ENCODE measurements at regions not wholly inside any gene's neighbourhood (a gene's known extent, or its start where the extent isn't known, plus 50 kb on each side); places are given as distances from the start of the nearest gene placed in this dataset.

DNA sequence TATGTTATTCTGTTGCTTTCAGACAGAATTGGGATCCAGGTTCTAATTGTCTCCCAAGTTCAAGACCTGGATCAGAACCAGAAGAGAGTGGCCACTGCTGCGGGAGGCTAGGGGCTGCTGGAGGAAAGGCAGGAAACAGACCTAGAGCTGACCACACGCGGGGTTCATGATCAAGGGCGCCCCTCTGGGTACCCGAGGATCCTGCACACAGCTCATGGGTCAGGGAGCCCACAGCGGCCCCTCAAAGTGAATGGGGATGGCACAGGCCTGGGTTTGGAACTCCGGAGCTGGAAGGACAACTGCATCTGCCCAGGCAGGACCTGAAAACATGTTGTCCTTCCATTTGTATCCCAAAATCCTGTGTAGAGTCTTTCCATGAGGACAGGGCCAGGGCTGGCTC lies 107.0 kb downstream of the RMI2 start:
- TF ChIP-seq, protein P1, sequence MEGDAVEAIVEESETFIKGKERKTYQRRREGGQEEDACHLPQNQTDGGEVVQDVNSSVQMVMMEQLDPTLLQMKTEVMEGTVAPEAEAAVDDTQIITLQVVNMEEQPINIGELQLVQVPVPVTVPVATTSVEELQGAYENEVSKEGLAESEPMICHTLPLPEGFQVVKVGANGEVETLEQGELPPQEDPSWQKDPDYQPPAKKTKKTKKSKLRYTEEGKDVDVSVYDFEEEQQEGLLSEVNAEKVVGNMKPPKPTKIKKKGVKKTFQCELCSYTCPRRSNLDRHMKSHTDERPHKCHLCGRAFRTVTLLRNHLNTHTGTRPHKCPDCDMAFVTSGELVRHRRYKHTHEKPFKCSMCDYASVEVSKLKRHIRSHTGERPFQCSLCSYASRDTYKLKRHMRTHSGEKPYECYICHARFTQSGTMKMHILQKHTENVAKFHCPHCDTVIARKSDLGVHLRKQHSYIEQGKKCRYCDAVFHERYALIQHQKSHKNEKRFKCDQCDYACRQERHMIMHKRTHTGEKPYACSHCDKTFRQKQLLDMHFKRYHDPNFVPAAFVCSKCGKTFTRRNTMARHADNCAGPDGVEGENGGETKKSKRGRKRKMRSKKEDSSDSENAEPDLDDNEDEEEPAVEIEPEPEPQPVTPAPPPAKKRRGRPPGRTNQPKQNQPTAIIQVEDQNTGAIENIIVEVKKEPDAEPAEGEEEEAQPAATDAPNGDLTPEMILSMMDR (IDR thresholded peaks at IDR 0.05; ENCODE audit: insufficient read depth, low read depth, low read length) = no peak
- TF ChIP-seq EZH2 (IDR thresholded peaks at IDR 0.05; ENCODE audit: insufficient read depth, low read length) = no peak

All from astrocyte (in vitro differentiated cells and primary cell).